GM06990 (cell line): ENCODE measurements at regions not wholly inside any gene's neighbourhood (a gene's known extent, or its start where the extent isn't known, plus 50 kb on each side); places are given as distances from the start of the nearest gene placed in this dataset.

Experiments used
- DNase-seq: peaks from one replicate; pipeline ENCODE4 v3.0.0-alpha.2; 2011; ENCODE audit not compliant: insufficient read length; ENCODE audit errors: extremely low read depth
- H3K27me3 ChIP-seq: replicated peaks from 2 replicates; pipeline ENCODE4 v1.6.0; 2011; ENCODE audit warnings: low read length; ENCODE audit not compliant: control insufficient read depth, insufficient read depth
- H3K36me3 ChIP-seq: 2 replicates; pipeline ENCODE4 v1.5.1; 2011; ENCODE audit warnings: low read length; ENCODE audit not compliant: control insufficient read depth, insufficient read depth
- H3K4me3 ChIP-seq: replicated peaks from 2 replicates; pipeline ENCODE4 v1.5.1; 2011; ENCODE audit warnings: low read depth, mild to moderate bottlenecking, control low read depth, low read length
- CTCF ChIP-seq: IDR thresholded peaks from 2 replicates; pipeline ENCODE4 v1.5.1; 2011; ENCODE audit warnings: low read length, control low read depth, mild to moderate bottlenecking, inconsistent platforms; ENCODE audit not compliant: insufficient read depth, poor library complexity, severe bottlenecking

- no peak for TF ChIP-seq CTCF
- Histone ChIP-seq H3K27me3 (no peaks in the 10 kb centered on the region), H3K4me3 (no peak overlapping the region), H3K36me3 (no peaks in the 10 kb centered on the region)
- no peak for DNase-seq
Measured at GRCh38 chr4:8738471-8738931, 133.1 kb downstream of the HMX1 start.

- no peak for TF ChIP-seq CTCF
- Histone ChIP-seq H3K27me3 (no peaks in the 10 kb centered on the region), H3K4me3 (no peak overlapping the region), H3K36me3 (no peaks in the 10 kb centered on the region)
- no peak for DNase-seq
Measured at GRCh38 chr4:8737601-8738279, 133.9 kb downstream of the HMX1 start.

- no peak for TF ChIP-seq CTCF
- DNase-seq: no peak
Measured at GRCh38 chr4:8737075-8737474, 134.6 kb downstream of the HMX1 start.

GRCh38 chr4:8736090-8736825, 135.4 kb downstream of the HMX1 start:
- no peak for TF ChIP-seq CTCF
- no peaks in the 10 kb centered on the region for H3K27me3 ChIP-seq
- no peak overlapping the region for H3K4me3 ChIP-seq
- no peak for DNase-seq
- H3K36me3 ChIP-seq: no peaks in the 10 kb centered on the region

More at GRCh38 chr4:8737075-8737474, 134.6 kb downstream of the HMX1 start:
- H3K27me3 ChIP-seq: no peaks in the 10 kb centered on the region
- H3K4me3 ChIP-seq: no peak overlapping the region
- no peaks in the 10 kb centered on the region for H3K36me3 ChIP-seq

- H3K27me3 ChIP-seq: no peaks in the 10 kb centered on the region
- no peak for DNase-seq
- H3K36me3 ChIP-seq: no peaks in the 10 kb centered on the region
- no peak overlapping the region for H3K4me3 ChIP-seq
- no peak for TF ChIP-seq CTCF
Measured at GRCh38 chr4:8735236-8736089, 136.2 kb downstream of the HMX1 start.
